CD14-positive monocyte (primary cell): ENCODE measurements at regions not wholly inside any gene's neighbourhood (a gene's known extent, or its start where the extent isn't known, plus 50 kb on each side); places are given as distances from the start of the nearest gene placed in this dataset.
"Not testable (repeated sequence)": the region's sequence is repeated elsewhere in the genome, so short reads cannot be mapped to it uniquely, and the experiment has no call there.

Experiments
- DNase-seq, 3 donors: peaks; one replicate each; pipeline ENCODE4 v3.0.0-alpha.2; 2011 to 2022
- H2AFZ ChIP-seq: 2 replicates; pipeline ENCODE4 v1.6.0; 2012; ENCODE audit warnings: mild to moderate bottlenecking, low read depth, low read length, inconsistent platforms; ENCODE audit not compliant: insufficient read depth, poor library complexity, severe bottlenecking
- H3K27ac ChIP-seq, 2 donors: 1 replicate in 1 of 2; 2 replicates in 1 of 2; pipeline ENCODE4 v1.5.1; 2012 to 2013; ENCODE audit warnings: low read length in 2 of 2, control low read depth in 1 of 2, inconsistent platforms in 1 of 2, low read depth in 1 of 2, mild to moderate bottlenecking in 1 of 2
- H3K27me3 ChIP-seq, 2 donors: one replicate each; pipeline versions ENCODE4 v1.6.0 to v1.6.1; 2011 to 2013; ENCODE audit warnings: low read length in 2 of 2; ENCODE audit not compliant: control insufficient read depth in 2 of 2, insufficient read depth in 2 of 2
- H3K36me3 ChIP-seq, 2 donors: replicated peaks in 1 of 2; 1 replicate in 1 of 2; 2 replicates in 1 of 2; pipeline versions ENCODE4 v1.5.1 to v1.6.1; 2012 to 2013; ENCODE audit warnings: low read length in 2 of 2, control low read depth in 1 of 2, inconsistent platforms in 1 of 2, mild to moderate bottlenecking in 1 of 2; ENCODE audit not compliant: insufficient read depth in 2 of 2, control insufficient read depth in 1 of 2
- H3K4me1 ChIP-seq, 2 donors: 1 replicate in 1 of 2; 2 replicates in 1 of 2; pipeline versions ENCODE4 v1.5.1 to v1.6.1; 2012 to 2013; ENCODE audit warnings: low read length in 2 of 2, control low read depth in 1 of 2, inconsistent platforms in 1 of 2, mild to moderate bottlenecking in 1 of 2, moderate library complexity in 1 of 2; ENCODE audit not compliant: insufficient read depth in 2 of 2, control insufficient read depth in 1 of 2
- H3K4me2 ChIP-seq: replicated peaks from 2 replicates; pipeline ENCODE3; 2012; ENCODE audit warnings: low read length, moderate library complexity, mild to moderate bottlenecking; ENCODE audit not compliant: poor library complexity, severe bottlenecking; ENCODE audit errors: extremely low read depth
- H3K4me3 ChIP-seq, 3 experiments: fragments of 200-600 bp in 1 of 3; sonication (generic) in 1 of 3; replicated peaks in 1 of 3; 1 replicate in 2 of 3; 2 replicates in 1 of 3; pipeline ENCODE4 v1.5.1; 2011 to 2013; ENCODE audit warnings: low read length in 3 of 3, mild to moderate bottlenecking in 3 of 3, control low read depth in 2 of 3, low read depth in 2 of 3, inconsistent platforms in 1 of 3, moderate library complexity in 1 of 3
- H3K79me2 ChIP-seq: 2 replicates; pipeline ENCODE4 v1.6.0; 2012; ENCODE audit warnings: mild to moderate bottlenecking, control low read depth, inconsistent platforms, low read length, moderate library complexity; ENCODE audit not compliant: insufficient read depth
- H3K9ac ChIP-seq: 2 replicates; pipeline ENCODE4 v1.6.0; 2017; ENCODE audit warnings: low read length, mild to moderate bottlenecking; ENCODE audit not compliant: insufficient read depth, poor library complexity, severe bottlenecking
- H3K9me3 ChIP-seq, 2 donors: replicated peaks in 1 of 2; 1 replicate in 1 of 2; 2 replicates in 1 of 2; pipeline versions ENCODE4 v1.5.1 to v1.6.1; 2012 to 2013; ENCODE audit warnings: low read length in 2 of 2, control low read depth in 1 of 2; ENCODE audit not compliant: control insufficient read depth in 1 of 2, insufficient read depth in 1 of 2
- H4K20me1 ChIP-seq: 2 replicates; pipeline ENCODE4 v1.6.0; 2012; ENCODE audit warnings: mild to moderate bottlenecking, low read length, control low read depth, moderate library complexity; ENCODE audit not compliant: insufficient read depth
- H3K27ac Mint-ChIP-seq, 7 donors: one replicate each; pipeline ENCODE4 v1.8.0; 2020; ENCODE audit warnings: mild to moderate bottlenecking in 7 of 7, mixed read lengths in 7 of 7, moderate library complexity in 6 of 7, inconsistent platforms in 2 of 7
- H3K27me3 Mint-ChIP-seq, 3 donors: one replicate each; pipeline ENCODE4 v1.8.0; 2021 to 2022; ENCODE audit warnings: low read depth in 3 of 3, mild to moderate bottlenecking in 3 of 3, mixed read lengths in 3 of 3, moderate library complexity in 3 of 3, inconsistent platforms in 1 of 3
- H3K36me3 Mint-ChIP-seq, 2 donors: one replicate each; pipeline ENCODE4 v1.8.0; 2020; ENCODE audit warnings: mixed read lengths in 2 of 2, inconsistent platforms in 1 of 2, mild to moderate bottlenecking in 1 of 2
- H3K4me1 Mint-ChIP-seq: one replicate; pipeline ENCODE4 v1.8.0; 2020; ENCODE audit warnings: mild to moderate bottlenecking, mixed read lengths
- H3K4me3 Mint-ChIP-seq, 2 donors: one replicate each; pipeline ENCODE4 v1.8.0; 2020; ENCODE audit warnings: mild to moderate bottlenecking in 2 of 2, mixed read lengths in 2 of 2, moderate library complexity in 1 of 2
- H3K9me3 Mint-ChIP-seq, 7 donors: one replicate each; pipeline ENCODE4 v1.8.0; 2020 to 2022; ENCODE audit warnings: mixed read lengths in 7 of 7, mild to moderate bottlenecking in 6 of 7, moderate library complexity in 6 of 7, inconsistent platforms in 2 of 7
- CTCF ChIP-seq: fragments of 200-600 bp; IDR thresholded peaks from one replicate; pipeline ENCODE4 v1.8.0; 2022; ENCODE audit warnings: antibody characterized with exemption, mild to moderate bottlenecking
- WGBS: methylation state at CpG from one replicate; pipeline ENCODE4 v1.1.5; 2013; ENCODE audit warnings: missing lambda C conversion rate; ENCODE audit not compliant: insufficient coverage; 5-methylcytosine and 5-hydroxymethylcytosine counted together
- intact Hi-C, 2 donors: fragments of 100-400 bp; cut with micrococcal nuclease; formaldehyde crosslinking; loops; one replicate each; pipeline versions ENCODE4 v1.15.0 to v1.15.1; 2023

DNA sequence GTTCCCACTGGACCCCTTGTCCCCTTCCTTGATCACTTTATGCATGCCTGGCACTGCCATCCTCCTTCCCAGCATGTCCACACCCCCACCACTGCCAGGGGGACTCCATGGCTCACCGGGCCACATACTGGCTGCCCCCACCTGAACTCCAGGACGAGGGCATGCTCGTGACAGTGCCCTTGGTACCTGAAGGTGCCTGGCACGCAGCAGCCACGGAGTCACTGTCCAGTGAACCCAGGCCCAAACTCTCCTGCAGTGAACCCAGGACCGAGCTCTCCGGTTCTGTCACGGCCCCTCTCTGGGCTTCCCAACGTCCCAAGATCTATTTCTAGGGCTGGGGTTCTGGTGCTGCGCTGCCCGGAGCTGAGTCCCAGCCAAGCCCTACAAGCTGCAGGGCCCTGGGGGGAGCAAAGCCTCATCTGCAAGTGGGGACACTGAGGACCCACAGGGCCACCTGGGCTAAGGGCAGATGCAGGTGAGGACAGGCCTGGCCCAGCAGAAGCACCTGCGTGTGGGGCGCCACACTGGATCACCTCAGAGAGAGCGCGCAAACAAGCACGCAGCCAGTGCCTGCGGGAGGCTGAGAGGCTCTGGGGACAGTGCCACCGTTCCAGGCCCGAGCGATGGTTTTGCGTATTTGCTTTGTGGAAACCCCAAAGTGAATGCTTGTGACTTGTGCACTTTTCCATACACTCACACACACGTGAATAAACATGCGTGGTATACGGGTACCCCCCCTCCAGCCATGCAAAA lies 5406.3 kb upstream of the TPTE start:
- H3K4me3 ChIP-seq, H3K79me2 ChIP-seq, H3K9me3 Mint-ChIP-seq, H4K20me1 ChIP-seq, intact Hi-C loops, H3K27me3 Mint-ChIP-seq, H3K27me3 ChIP-seq, H3K4me3 Mint-ChIP-seq, H2AFZ ChIP-seq, H3K4me1 Mint-ChIP-seq, H3K4me2 ChIP-seq, H3K36me3 Mint-ChIP-seq, H3K27ac Mint-ChIP-seq, H3K9me3 ChIP-seq, H3K9ac ChIP-seq, H3K36me3 ChIP-seq, DNase-seq, H3K27ac ChIP-seq: not testable (repeated sequence)
- peak; percentile 32 for TF ChIP-seq CTCF
- WGBS = no CpG with 5 or more reads among the region's 24 CpGs
- H3K4me1 ChIP-seq = peaks cover 18 to 22% of the 10 kb centered on the region in 2 donors

DNA sequence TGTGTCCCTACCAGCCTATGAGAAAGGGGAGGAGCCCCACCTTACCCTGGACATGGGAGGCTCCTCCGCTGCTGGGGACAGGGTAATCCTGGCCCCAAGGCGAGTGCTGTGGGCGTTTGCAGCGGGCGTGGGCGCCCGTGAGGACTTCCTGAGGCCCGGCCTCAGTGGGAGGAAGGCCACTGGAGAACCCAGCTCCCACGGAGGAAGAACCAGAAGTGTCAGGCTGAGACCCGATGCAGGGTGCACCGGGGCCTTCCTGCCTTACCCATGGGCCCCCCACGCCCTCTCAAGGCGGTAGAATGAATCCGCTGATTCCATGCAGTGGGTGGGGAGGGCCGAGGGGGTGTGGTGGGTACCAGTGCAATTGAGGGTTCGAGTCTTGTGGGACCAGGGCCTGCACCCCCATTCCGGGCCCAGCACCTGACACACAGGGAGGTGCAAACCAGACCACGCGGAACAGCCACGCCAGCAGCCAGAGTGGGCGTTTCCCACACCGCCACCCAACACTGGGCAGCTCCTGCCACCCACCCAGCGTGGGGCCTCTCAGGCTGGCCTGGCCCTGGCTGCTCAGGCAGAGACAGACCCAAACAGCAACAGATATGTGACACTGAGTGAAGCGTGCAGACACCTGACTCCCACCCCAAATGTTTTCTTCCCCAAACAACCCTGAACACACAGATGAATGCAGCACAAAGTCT lies 5405.6 kb upstream of the TPTE start:
- intact Hi-C loops, H3K36me3 ChIP-seq, H3K27me3 Mint-ChIP-seq, H3K27ac ChIP-seq, H3K4me3 Mint-ChIP-seq, H3K27ac Mint-ChIP-seq, H2AFZ ChIP-seq, H3K9me3 ChIP-seq, H3K27me3 ChIP-seq, H3K4me3 ChIP-seq, H3K9ac ChIP-seq, DNase-seq, H3K4me1 Mint-ChIP-seq, H3K9me3 Mint-ChIP-seq, H3K4me2 ChIP-seq, H4K20me1 ChIP-seq, H3K36me3 Mint-ChIP-seq, H3K79me2 ChIP-seq: not testable (repeated sequence)
- no CpG with 5 or more reads among the region's 24 CpGs for WGBS
- H3K4me1 ChIP-seq = peaks cover 18 to 22% of the 10 kb centered on the region in 2 donors

DNA sequence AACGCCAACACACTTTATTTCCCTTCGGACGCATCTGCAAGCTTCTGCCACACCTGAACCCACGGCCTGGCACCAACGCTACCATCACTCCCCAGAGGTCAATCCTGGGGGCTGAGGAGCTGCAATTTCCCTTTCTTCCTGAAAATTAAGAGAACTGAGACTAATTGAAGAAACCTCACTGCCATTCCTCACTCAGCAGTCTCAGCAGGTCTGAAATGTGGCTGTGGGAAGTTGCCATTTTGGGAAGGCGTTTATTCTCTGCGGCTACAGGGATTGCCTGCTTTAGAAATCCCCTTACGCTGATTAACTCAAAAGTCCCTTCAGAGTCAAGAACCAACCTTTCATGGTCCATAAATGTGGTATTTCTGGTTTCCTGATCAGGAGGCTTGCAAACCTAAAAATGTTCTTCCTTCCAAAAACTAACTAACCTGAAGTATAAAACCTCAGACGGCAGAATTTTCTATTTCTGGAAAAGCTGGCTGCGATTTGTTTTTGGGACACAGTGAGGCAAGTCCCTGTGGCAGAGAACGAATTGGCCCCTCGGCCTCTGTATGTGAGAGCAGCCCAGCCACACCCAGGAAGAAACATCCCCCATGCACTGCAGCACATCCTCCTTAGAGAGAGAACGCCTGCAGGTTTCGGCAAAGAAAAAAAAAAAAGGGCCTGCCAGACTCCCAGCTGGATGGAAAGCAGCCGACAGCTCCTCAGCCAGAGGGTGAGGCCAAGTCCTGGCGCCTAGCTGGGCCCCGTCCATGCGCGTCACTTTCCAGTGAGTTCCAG lies 5404.8 kb upstream of the TPTE start:
- H3K4me3 Mint-ChIP-seq, H3K79me2 ChIP-seq, H3K4me2 ChIP-seq, DNase-seq, intact Hi-C loops, H3K36me3 Mint-ChIP-seq, H4K20me1 ChIP-seq, H3K27me3 ChIP-seq, H3K4me3 ChIP-seq, H3K4me1 Mint-ChIP-seq, H3K27ac Mint-ChIP-seq, H3K36me3 ChIP-seq, H3K9ac ChIP-seq, H3K27me3 Mint-ChIP-seq, H3K27ac ChIP-seq, H3K9me3 Mint-ChIP-seq, H3K9me3 ChIP-seq, H2AFZ ChIP-seq: not testable (repeated sequence)
- WGBS = no CpG with 5 or more reads among the region's 19 CpGs
- peaks cover 18 to 22% of the 10 kb centered on the region in 2 donors for H3K4me1 ChIP-seq
